SK-N-SH (cell line): ENCODE measurements at regions not wholly inside any gene's neighbourhood (a gene's known extent, or its start where the extent isn't known, plus 50 kb on each side); places are given as distances from the start of the nearest gene placed in this dataset.
A peak's percentile ranks its signal among the peaks of the same experiment; 100 is the strongest.

Experiments used
- CTCF ChIA-PET: fragments of 300-600, 350-600 bp; formaldehyde crosslinking; extraction: SDS; loops from one replicate; lab custom pipeline; 2021; lab: Yijun Ruan, JAX
- POLR2A ChIA-PET: fragments of 350-600 bp; sonication (Branson Sonifier 250); formaldehyde crosslinking; extraction: SDS; loops from one replicate; lab custom pipeline; 2020; ENCODE audit warnings: antibody characterized with exemption, inconsistent platforms; lab: Yijun Ruan, JAX
- DNase-seq: peaks from one replicate; pipeline ENCODE4 v3.0.0; 2012
- H2AFZ ChIP-seq: fragments of 200-600 bp; sonication (generic); 2 replicates; pipeline ENCODE4 v1.8.1; 2016; ENCODE audit warnings: antibody characterized with exemption, mild to moderate bottlenecking, low read depth
- H3F3A ChIP-seq: fragments of 200-600 bp; sonication (generic); replicated peaks from 2 replicates; pipeline ENCODE3; 2016; ENCODE audit warnings: antibody characterized with exemption, mild to moderate bottlenecking; ENCODE audit not compliant: insufficient read depth
- H3K27ac ChIP-seq, 2 experiments: fragments of 200-500 bp in 1 of 2; fragments of 200-600 bp in 1 of 2; sonication (Bioruptor generic) in 1 of 2; sonication (generic), shearing (Covaris generic) in 1 of 2; 2 replicates each; pipeline versions ENCODE4 v1.5.1 to v1.6.1; 2014 to 2016; ENCODE audit warnings: low read depth in 2 of 2, inconsistent platforms in 1 of 2, low read length in 1 of 2, mild to moderate bottlenecking in 1 of 2, mixed read lengths in 1 of 2
- H3K27me3 ChIP-seq: fragments of 200-600 bp; sonication (generic), shearing (Covaris generic); 2 replicates; pipeline ENCODE4 v1.6.1; 2016; ENCODE audit warnings: mixed run types; ENCODE audit not compliant: insufficient read depth
- H3K36me3 ChIP-seq, 2 experiments: fragments of 200-500 bp in 1 of 2; fragments of 200-600 bp in 1 of 2; sonication (Bioruptor generic) in 1 of 2; sonication (generic) in 1 of 2; replicated peaks in 1 of 2; 2 replicates each; pipeline versions ENCODE3 to v1.5.1; 2014 to 2016; ENCODE audit warnings: low read length in 1 of 2, mild to moderate bottlenecking in 1 of 2; ENCODE audit not compliant: insufficient read depth in 2 of 2, control insufficient read depth in 1 of 2
- H3K4me1 ChIP-seq, 2 experiments: fragments of 200-500 bp in 1 of 2; fragments of 200-600 bp in 1 of 2; sonication (Bioruptor generic) in 1 of 2; sonication (generic), shearing (Covaris generic) in 1 of 2; 2 replicates each; pipeline versions ENCODE4 v1.5.1 to v1.6.1; 2014 to 2016; ENCODE audit warnings: low read depth in 1 of 2, low read length in 1 of 2, mixed run types in 1 of 2; ENCODE audit not compliant: insufficient read depth in 2 of 2, control insufficient read depth in 1 of 2
- H3K4me2 ChIP-seq: fragments of 200-600 bp; sonication (generic), shearing (Covaris generic); 2 replicates; pipeline ENCODE4 v1.6.1; 2017; ENCODE audit warnings: mixed run types
- H3K4me3 ChIP-seq, 2 experiments: fragments of 200-500 bp in 1 of 2; fragments of 200-600 bp in 1 of 2; sonication (Bioruptor generic) in 1 of 2; sonication (generic), shearing (Covaris generic) in 1 of 2; 2 replicates each; pipeline versions ENCODE4 v1.5.1 to v1.8.1; 2014 to 2016; ENCODE audit warnings: low read depth in 2 of 2, inconsistent platforms in 1 of 2, low read length in 1 of 2, mild to moderate bottlenecking in 1 of 2, mixed read lengths in 1 of 2, moderate library complexity in 1 of 2
- H3K79me2 ChIP-seq: fragments of 200-600 bp; sonication (generic); 2 replicates; pipeline ENCODE4 v1.8.1; 2017; ENCODE audit warnings: mild to moderate bottlenecking; ENCODE audit not compliant: insufficient read depth
- H3K9ac ChIP-seq: fragments of 200-600 bp; sonication (generic); 2 replicates; pipeline ENCODE4 v1.6.1; 2017; ENCODE audit warnings: mixed run types
- H3K9me2 ChIP-seq: fragments of 200-600 bp; sonication (generic); 2 replicates; pipeline ENCODE4 v1.6.1; 2017; ENCODE audit warnings: mixed run types
- H3K9me3 ChIP-seq: fragments of 200-600 bp; sonication (generic); 2 replicates; pipeline ENCODE4 v1.6.1; 2017; ENCODE audit warnings: mixed run types, mild to moderate bottlenecking, moderate library complexity
- H4K20me1 ChIP-seq: fragments of 200-600 bp; sonication (generic); 2 replicates; pipeline ENCODE4 v1.6.1; 2017; ENCODE audit warnings: mild to moderate bottlenecking, mixed run types; ENCODE audit not compliant: insufficient read depth
- CHD2 ChIP-seq: fragments of 150-350 bp; IDR thresholded peaks from 2 replicates; pipeline ENCODE4 v1.6.1; 2018; ENCODE audit warnings: low read length; ENCODE audit not compliant: partially characterized antibody
- ELF1 ChIP-seq: IDR thresholded peaks from 2 replicates; pipeline ENCODE4 v1.4.0; 2012
- EP300 ChIP-seq, 2 experiments: IDR thresholded peaks; 2 replicates each; pipeline versions ENCODE4 v1.4.0 to v1.6.1; 2012; ENCODE audit warnings: borderline replicate concordance in 1 of 2, low read depth in 1 of 2, low read length in 1 of 2
- FOSL2 ChIP-seq: IDR thresholded peaks from 2 replicates; pipeline ENCODE4 v1.4.0; 2012; ENCODE audit warnings: low read depth, mild to moderate bottlenecking, moderate library complexity, borderline replicate concordance
- FOXJ3 ChIP-seq: sonication (generic); formaldehyde crosslinking; IDR thresholded peaks from 2 replicates; pipeline ENCODE4 v1.5.1; 2020; ENCODE audit warnings: mild to moderate bottlenecking, missing genetic modification reagents
- FOXM1 ChIP-seq: IDR thresholded peaks from 2 replicates; pipeline ENCODE4 v1.4.0; 2012; ENCODE audit warnings: low read depth, mild to moderate bottlenecking
- GABPA ChIP-seq: IDR thresholded peaks from 2 replicates; pipeline ENCODE4 v1.4.0; 2012; ENCODE audit warnings: low read depth, mild to moderate bottlenecking
- GATA2 ChIP-seq: sonication (generic); formaldehyde crosslinking; IDR thresholded peaks from 2 replicates; pipeline ENCODE4 v1.5.0; 2020; ENCODE audit warnings: mild to moderate bottlenecking, missing genetic modification reagents
- NFIC ChIP-seq: IDR thresholded peaks from 2 replicates; pipeline ENCODE4 v1.4.0; 2012; ENCODE audit warnings: borderline replicate concordance
- NRF1 ChIP-seq: IDR thresholded peaks from 2 replicates; pipeline ENCODE4 v1.6.1; 2012; ENCODE audit warnings: low read depth, mild to moderate bottlenecking, low read length
- POLR2AphosphoS5 ChIP-seq: IDR thresholded peaks from 2 replicates; pipeline ENCODE4 v1.6.1; 2012; ENCODE audit warnings: low read depth, low read length
- RAD21 ChIP-seq: IDR thresholded peaks from 2 replicates; pipeline ENCODE4 v1.6.1; 2012; ENCODE audit warnings: mild to moderate bottlenecking, low read length
- SMC3 ChIP-seq: IDR thresholded peaks from 2 replicates; pipeline ENCODE4 v1.6.1; 2012; ENCODE audit warnings: low read depth, low read length, improper control_type of control experiment
- TCF12 ChIP-seq: IDR thresholded peaks from 2 replicates; pipeline ENCODE4 v1.4.0; 2012
- TEAD4 ChIP-seq: IDR thresholded peaks from 2 replicates; pipeline ENCODE4 v1.4.0; 2012; ENCODE audit warnings: mild to moderate bottlenecking, borderline replicate concordance; ENCODE audit not compliant: insufficient read depth
- WGBS: methylation state at CpG from one replicate; pipeline ENCODE4 v1.1.6; 2017; ENCODE audit warnings: low lambda C conversion rate; 5-methylcytosine and 5-hydroxymethylcytosine counted together
- TF ChIP-seq, protein P1 (sequence below): IDR thresholded peaks from 2 replicates; pipeline ENCODE4; 2012
- TF ChIP-seq, protein P2 (sequence below): IDR thresholded peaks from 2 replicates; pipeline ENCODE4 v1.4.0; 2012; ENCODE audit warnings: low read depth, borderline replicate concordance
- TF ChIP-seq, protein P3 (sequence below): fragments of 150-350 bp; IDR thresholded peaks from 2 replicates; pipeline ENCODE4 v1.6.1; 2017; ENCODE audit warnings: antibody characterized with exemption, low read length, low read depth, borderline replicate concordance
- TF ChIP-seq, protein P4 (sequence below): IDR thresholded peaks from 2 replicates; pipeline ENCODE4 v1.4.0; 2012; ENCODE audit warnings: low read depth, borderline replicate concordance
- TF ChIP-seq, protein P5 (sequence below): IDR thresholded peaks from 2 replicates; pipeline ENCODE4 v1.4.0; 2012; ENCODE audit warnings: low read depth

DNA sequence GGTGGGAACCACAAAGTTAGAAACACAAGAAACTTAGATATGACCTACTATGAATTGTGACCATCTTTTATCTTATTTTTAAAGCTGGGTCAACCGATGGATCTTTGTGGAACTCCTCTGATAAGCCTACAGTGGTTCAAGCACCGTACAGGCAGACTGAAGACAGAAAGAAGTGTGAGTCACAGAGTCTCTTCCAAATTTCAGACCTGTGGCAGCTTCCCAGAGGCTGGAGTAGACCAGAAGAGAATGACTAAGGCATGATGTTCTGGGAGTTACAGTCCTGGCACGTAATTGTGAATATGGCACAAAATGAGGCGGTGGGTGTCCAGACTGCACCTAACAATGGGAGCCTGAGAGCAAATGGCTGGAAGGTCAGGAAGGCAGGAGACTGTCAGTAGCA is 70.0 kb downstream of the LMO4 start:
- DNase-seq = no peak

DNA sequence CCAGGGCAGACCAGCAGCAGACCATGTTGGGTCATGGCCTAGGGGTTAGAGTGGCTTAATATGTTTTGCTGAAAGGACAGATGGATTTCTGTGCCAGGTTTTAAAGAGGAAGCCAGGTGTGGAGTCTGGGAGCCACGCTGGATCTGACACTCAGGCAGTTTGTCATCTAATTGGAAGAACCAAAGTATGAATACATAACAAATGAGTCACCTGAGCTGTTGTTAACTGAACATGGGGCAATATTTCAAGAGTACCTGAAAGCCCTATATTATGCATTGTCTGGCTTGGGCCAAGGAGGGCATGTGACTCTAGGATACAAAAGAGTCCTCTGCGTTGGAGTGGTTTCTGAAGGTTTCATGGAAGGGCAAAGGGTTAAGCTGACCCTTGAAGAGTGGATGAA is 70.6 kb downstream of the LMO4 start:
- Histone ChIP-seq H3F3A (peaks cover 16% of the 10 kb centered on the region), H3K9me2 (no peaks in the 10 kb centered on the region), H3K27ac (no peak overlapping the region; a peak in 1 of 4 replicates), H3K79me2 (no peaks in the 10 kb centered on the region), H3K4me3 (no peak overlapping the region), H3K4me2 (no peak overlapping the region), H4K20me1 (no peaks in the 10 kb centered on the region), H3K27me3 (no peaks in the 10 kb centered on the region), H3K4me1 (peaks cover 0 to 14% of the 10 kb centered on the region in 2 experiments; a peak in 3 of 4 replicates), H2AFZ (no peak overlapping the region), H3K36me3 (no peaks in the 10 kb centered on the region), H3K9ac (no peak overlapping the region), H3K9me3 (no peaks in the 10 kb centered on the region)
- ChIA-PET POLR2A (no interaction called here), CTCF (no interaction called here)
- DNase-seq = no peak
- 77% methylated on average over 2 of the region's 2 CpGs for WGBS
- TF ChIP-seq FOXJ3 (no peak), FOSL2 (no peak), TCF12 (0 out of 2 replicates have a peak, but pooled peaks have one; percentile 10), RAD21 (no peak)

More for the DNA sequence above, 70.0 kb downstream of the LMO4 start:
- H4K20me1 ChIP-seq = no peaks in the 10 kb centered on the region
- H3K36me3 ChIP-seq = no peaks in the 10 kb centered on the region
- peaks cover 0 to 13% of the 10 kb centered on the region in 2 experiments; a peak in 3 of 4 replicates for H3K4me1 ChIP-seq
- WGBS = 52% methylated on average over 4 of the region's 4 CpGs
- H3F3A ChIP-seq = peaks cover 16% of the 10 kb centered on the region
- H3K9me2 ChIP-seq = no peaks in the 10 kb centered on the region
- H3K27me3 ChIP-seq = no peaks in the 10 kb centered on the region
- H3K27ac ChIP-seq = no peak overlapping the region; a peak in 1 of 4 replicates
- TF ChIP-seq GATA2 = no peak
- 0 out of 2 replicates have a peak, but pooled peaks have one; percentile 15 for TF ChIP-seq NFIC
- peak; percentile 5; the same call in 1 of the 2 replicates for TF ChIP-seq TCF12
- no peak for TF ChIP-seq TEAD4
- TF ChIP-seq, protein P1, sequence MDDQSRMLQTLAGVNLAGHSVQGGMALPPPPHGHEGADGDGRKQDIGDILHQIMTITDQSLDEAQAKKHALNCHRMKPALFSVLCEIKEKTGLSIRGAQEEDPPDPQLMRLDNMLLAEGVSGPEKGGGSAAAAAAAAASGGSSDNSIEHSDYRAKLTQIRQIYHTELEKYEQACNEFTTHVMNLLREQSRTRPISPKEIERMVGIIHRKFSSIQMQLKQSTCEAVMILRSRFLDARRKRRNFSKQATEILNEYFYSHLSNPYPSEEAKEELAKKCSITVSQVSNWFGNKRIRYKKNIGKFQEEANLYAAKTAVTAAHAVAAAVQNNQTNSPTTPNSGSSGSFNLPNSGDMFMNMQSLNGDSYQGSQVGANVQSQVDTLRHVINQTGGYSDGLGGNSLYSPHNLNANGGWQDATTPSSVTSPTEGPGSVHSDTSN = no peak
- TF ChIP-seq FOXM1 = no peak
- TF ChIP-seq FOSL2 = peak; percentile 46; the same call in 1 of the 2 replicates
- ChIA-PET POLR2A (no interaction called here), CTCF (no interaction called here)
- H3K9ac ChIP-seq = no peak overlapping the region
- H3K9me3 ChIP-seq = no peaks in the 10 kb centered on the region
- no peak overlapping the region for H3K4me3 ChIP-seq
- H3K79me2 ChIP-seq = no peaks in the 10 kb centered on the region
- H3K4me2 ChIP-seq = no peak overlapping the region
- H2AFZ ChIP-seq = no peak overlapping the region

DNA sequence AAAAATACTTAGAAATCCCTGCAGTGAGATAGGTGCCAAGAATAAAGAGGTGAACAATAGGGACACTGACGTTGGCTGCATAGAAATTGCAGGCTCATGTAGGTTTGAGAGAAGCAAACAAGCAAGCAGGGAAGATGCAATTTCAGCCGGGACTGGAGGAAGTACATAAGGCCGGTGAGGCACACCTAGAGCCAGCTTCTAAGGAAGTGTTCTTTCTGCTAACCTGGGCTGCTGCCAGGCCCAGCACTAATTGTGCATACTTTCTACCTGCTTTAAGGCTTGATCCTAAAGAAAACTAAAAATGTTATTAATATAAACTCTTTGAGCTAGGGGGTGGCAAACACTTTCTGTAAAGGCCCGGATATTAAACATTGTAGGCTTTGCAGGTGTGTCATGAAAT is 71.0 kb downstream of the LMO4 start:
- Histone ChIP-seq H3K4me3 (no peak overlapping the region), H3K9ac (no peak overlapping the region), H2AFZ (no peak overlapping the region), H3K27me3 (no peaks in the 10 kb centered on the region), H3K79me2 (no peaks in the 10 kb centered on the region), H3K4me2 (no peak overlapping the region), H3K9me2 (no peaks in the 10 kb centered on the region), H3K36me3 (no peaks in the 10 kb centered on the region), H4K20me1 (no peaks in the 10 kb centered on the region), H3K4me1 (peaks cover 0 to 16% of the 10 kb centered on the region in 2 experiments; a peak in 3 of 4 replicates), H3K9me3 (no peaks in the 10 kb centered on the region), H3K27ac (no peak overlapping the region), H3F3A (peaks cover 16% of the 10 kb centered on the region)
- POLR2A ChIA-PET = no interaction called here
- DNase-seq = no peak
- CTCF ChIA-PET = no interaction called here
- 69% methylated on average over 4 of the region's 4 CpGs for WGBS
- TF ChIP-seq EP300 (IDR thresholded peaks at IDR 0.05; ENCODE audit: borderline replicate concordance in 1 of 2, low read depth in 1 of 2, low read length in 1 of 2) (no peak), TCF12 (no peak), POLR2AphosphoS5 (no peak), CHD2 (no peak), SMC3 (no peak), NRF1 (no peak), ELF1 (no peak), GABPA (no peak)
- TF ChIP-seq, protein P2, sequence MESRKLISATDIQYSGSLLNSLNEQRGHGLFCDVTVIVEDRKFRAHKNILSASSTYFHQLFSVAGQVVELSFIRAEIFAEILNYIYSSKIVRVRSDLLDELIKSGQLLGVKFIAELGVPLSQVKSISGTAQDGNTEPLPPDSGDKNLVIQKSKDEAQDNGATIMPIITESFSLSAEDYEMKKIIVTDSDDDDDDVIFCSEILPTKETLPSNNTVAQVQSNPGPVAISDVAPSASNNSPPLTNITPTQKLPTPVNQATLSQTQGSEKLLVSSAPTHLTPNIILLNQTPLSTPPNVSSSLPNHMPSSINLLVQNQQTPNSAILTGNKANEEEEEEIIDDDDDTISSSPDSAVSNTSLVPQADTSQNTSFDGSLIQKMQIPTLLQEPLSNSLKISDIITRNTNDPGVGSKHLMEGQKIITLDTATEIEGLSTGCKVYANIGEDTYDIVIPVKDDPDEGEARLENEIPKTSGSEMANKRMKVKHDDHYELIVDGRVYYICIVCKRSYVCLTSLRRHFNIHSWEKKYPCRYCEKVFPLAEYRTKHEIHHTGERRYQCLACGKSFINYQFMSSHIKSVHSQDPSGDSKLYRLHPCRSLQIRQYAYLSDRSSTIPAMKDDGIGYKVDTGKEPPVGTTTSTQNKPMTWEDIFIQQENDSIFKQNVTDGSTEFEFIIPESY = no peak
- TF ChIP-seq, protein P3, sequence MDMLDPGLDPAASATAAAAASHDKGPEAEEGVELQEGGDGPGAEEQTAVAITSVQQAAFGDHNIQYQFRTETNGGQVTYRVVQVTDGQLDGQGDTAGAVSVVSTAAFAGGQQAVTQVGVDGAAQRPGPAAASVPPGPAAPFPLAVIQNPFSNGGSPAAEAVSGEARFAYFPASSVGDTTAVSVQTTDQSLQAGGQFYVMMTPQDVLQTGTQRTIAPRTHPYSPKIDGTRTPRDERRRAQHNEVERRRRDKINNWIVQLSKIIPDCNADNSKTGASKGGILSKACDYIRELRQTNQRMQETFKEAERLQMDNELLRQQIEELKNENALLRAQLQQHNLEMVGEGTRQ = no peak
- TF ChIP-seq, protein P4, sequence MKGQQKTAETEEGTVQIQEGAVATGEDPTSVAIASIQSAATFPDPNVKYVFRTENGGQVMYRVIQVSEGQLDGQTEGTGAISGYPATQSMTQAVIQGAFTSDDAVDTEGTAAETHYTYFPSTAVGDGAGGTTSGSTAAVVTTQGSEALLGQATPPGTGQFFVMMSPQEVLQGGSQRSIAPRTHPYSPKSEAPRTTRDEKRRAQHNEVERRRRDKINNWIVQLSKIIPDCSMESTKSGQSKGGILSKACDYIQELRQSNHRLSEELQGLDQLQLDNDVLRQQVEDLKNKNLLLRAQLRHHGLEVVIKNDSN = no peak
- TF ChIP-seq, protein P5, sequence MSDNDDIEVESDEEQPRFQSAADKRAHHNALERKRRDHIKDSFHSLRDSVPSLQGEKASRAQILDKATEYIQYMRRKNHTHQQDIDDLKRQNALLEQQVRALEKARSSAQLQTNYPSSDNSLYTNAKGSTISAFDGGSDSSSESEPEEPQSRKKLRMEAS = no peak
